ENCODE measurements at regions not wholly inside any gene's neighbourhood (a gene's known extent, or its start where the extent isn't known, plus 50 kb on each side); places are given as distances from the start of the nearest gene placed in this dataset.

GRCh38 chr12:91381309-91381804 is 198.7 kb upstream of the DCN start:
- no peak for DNase-seq (ENCODE audit: low spot score)

- DNase-seq (ENCODE audit: low spot score), result no peak
These were observed 198.0 kb upstream of the DCN start for GRCh38 chr12:91380631-91381030.

GRCh38 chr12:91379051-91379775 is 196.6 kb upstream of the DCN start:
- DNase-seq (ENCODE audit: low spot score), result no peak

GRCh38 chr12:91377436-91377835 is 194.8 kb upstream of the DCN start:
- no peak for DNase-seq (ENCODE audit: low spot score)

GRCh38 chr12:91373086-91373485 is 190.5 kb upstream of the DCN start:
- DNase-seq (ENCODE audit: low spot score), result no peak

- no peak for DNase-seq (ENCODE audit: low spot score)
These were observed 187.7 kb upstream of the DCN start for GRCh38 chr12:91370086-91370868.

- DNase-seq (ENCODE audit: low spot score), result no peak
These were observed 186.0 kb upstream of the DCN start for GRCh38 chr12:91368613-91369012.

GRCh38 chr12:91367234-91367849 is 184.7 kb upstream of the DCN start:
- no peak for DNase-seq (ENCODE audit: low spot score)

- no peak for DNase-seq (ENCODE audit: low spot score)
These were observed 182.0 kb upstream of the DCN start for GRCh38 chr12:91364471-91365184.

GRCh38 chr12:91361864-91362263 is 179.2 kb upstream of the DCN start:
- DNase-seq (ENCODE audit: low spot score), result no peak

GRCh38 chr12:91357381-91357780 is 174.8 kb upstream of the DCN start:
- DNase-seq (ENCODE audit: low spot score), result no peak

- DNase-seq (ENCODE audit: low spot score), result no peak
These were observed 173.8 kb upstream of the DCN start for GRCh38 chr12:91356405-91356804.

GRCh38 chr12:91355150-91356006 is 172.8 kb upstream of the DCN start:
- DNase-seq (ENCODE audit: low spot score), result no peak

GRCh38 chr12:91353266-91353665 is 170.6 kb upstream of the DCN start:
- DNase-seq (ENCODE audit: low spot score), result no peak

- DNase-seq (ENCODE audit: low spot score), result no peak
These were observed 166.9 kb upstream of the DCN start for GRCh38 chr12:91349476-91349875.

GRCh38 chr12:91347481-91348214 is 165.0 kb upstream of the DCN start:
- no peak for DNase-seq (ENCODE audit: low spot score)

- no peak for DNase-seq (ENCODE audit: low spot score)
These were observed 164.2 kb upstream of the DCN start for GRCh38 chr12:91346827-91347226.

- DNase-seq (ENCODE audit: low spot score), result no peak
These were observed 161.8 kb upstream of the DCN start for GRCh38 chr12:91344408-91344807.

GRCh38 chr12:91343010-91343409 is 160.4 kb upstream of the DCN start:
- DNase-seq (ENCODE audit: low spot score), result no peak

GRCh38 chr12:91339106-91339505 is 156.5 kb upstream of the DCN start:
- no peak for DNase-seq (ENCODE audit: low spot score)

All from mesenteric fat pad (tissue), 1 donor.